GM23248 (cell line): ENCODE measurements at regions not wholly inside any gene's neighbourhood (a gene's known extent, or its start where the extent isn't known, plus 50 kb on each side); places are given as distances from the start of the nearest gene placed in this dataset.
A peak's percentile ranks its signal among the peaks of the same experiment; 100 is the strongest.

Experiments used
- DNase-seq: peaks from one replicate; pipeline ENCODE4 v3.0.0-alpha.2; 2015
- H2AFZ ChIP-seq: fragments of 200-600 bp; sonication (generic); 2 replicates; pipeline ENCODE4 v1.6.1; 2016; ENCODE audit warnings: antibody characterized with exemption
- H3F3A ChIP-seq: fragments of 200-600 bp; sonication (generic); 2 replicates; pipeline ENCODE4 v1.6.1; 2016; ENCODE audit warnings: mild to moderate bottlenecking, antibody characterized with exemption, mixed run types; ENCODE audit not compliant: insufficient read depth
- H3K27ac ChIP-seq: fragments of 200-600 bp; sonication (generic); 2 replicates; pipeline ENCODE4 v1.5.1; 2016; ENCODE audit warnings: mild to moderate bottlenecking
- H3K27me3 ChIP-seq: fragments of 200-600 bp; sonication (generic); replicated peaks from 2 replicates; pipeline ENCODE4 v1.6.1; 2016; ENCODE audit warnings: mild to moderate bottlenecking; ENCODE audit not compliant: insufficient read depth
- H3K36me3 ChIP-seq: fragments of 200-600 bp; sonication (generic); 2 replicates; pipeline ENCODE4 v1.6.1; 2016; ENCODE audit warnings: low read depth, mild to moderate bottlenecking
- H3K4me1 ChIP-seq: fragments of 200-600 bp; sonication (generic); 2 replicates; pipeline ENCODE4 v1.6.1; 2016; ENCODE audit warnings: mild to moderate bottlenecking; ENCODE audit not compliant: insufficient read depth
- H3K4me2 ChIP-seq: fragments of 200-600 bp; sonication (generic); one replicate; pipeline ENCODE4 v1.6.1; 2016; ENCODE audit warnings: mild to moderate bottlenecking; ENCODE audit not compliant: unreplicated experiment
- H3K4me3 ChIP-seq: fragments of 200-600 bp; sonication (generic); 2 replicates; pipeline ENCODE4 v1.5.1; 2016; ENCODE audit warnings: mild to moderate bottlenecking
- H3K79me2 ChIP-seq: fragments of 200-600 bp; sonication (generic); 2 replicates; pipeline ENCODE4 v1.6.1; 2016; ENCODE audit warnings: mild to moderate bottlenecking; ENCODE audit not compliant: insufficient read depth
- H3K9ac ChIP-seq: fragments of 200-600 bp; sonication (generic); 2 replicates; pipeline ENCODE4 v1.6.1; 2016; ENCODE audit warnings: mild to moderate bottlenecking
- H3K9me2 ChIP-seq: fragments of 200-600 bp; sonication (generic); 2 replicates; pipeline ENCODE4 v1.6.1; 2016; ENCODE audit warnings: mixed run types, mild to moderate bottlenecking, moderate library complexity; ENCODE audit not compliant: insufficient read depth
- H3K9me3 ChIP-seq: fragments of 200-600 bp; sonication (generic); one replicate; pipeline ENCODE4 v1.6.1; 2017; ENCODE audit warnings: low read depth
- H4K20me1 ChIP-seq: fragments of 200-600 bp; sonication (generic); 2 replicates; pipeline ENCODE4 v1.6.0; 2016; ENCODE audit not compliant: insufficient read depth
- EZH2 ChIP-seq: fragments of 200-600 bp; sonication (generic); IDR thresholded peaks from 2 replicates; pipeline ENCODE4 v1.6.1; 2018; ENCODE audit warnings: antibody characterized with exemption, mild to moderate bottlenecking; ENCODE audit not compliant: insufficient read depth, poor library complexity, severe bottlenecking
- EZH2phosphoT487 ChIP-seq: fragments of 200-600 bp; sonication (generic); IDR thresholded peaks from 2 replicates; pipeline ENCODE4 v1.6.1; 2018; ENCODE audit warnings: antibody characterized with exemption, moderate library complexity, mild to moderate bottlenecking, low read depth; ENCODE audit not compliant: insufficient read depth
- WGBS, 2 experiments: methylation state at CpG; one replicate each; pipeline ENCODE4 v1.1.6; 2015 to 2017; ENCODE audit warnings: low lambda C conversion rate in 2 of 2, low coverage in 1 of 2; ENCODE audit errors: missing lambda C conversion rate in 2 of 2; 5-methylcytosine and 5-hydroxymethylcytosine counted together
- in situ Hi-C: fragments of 300-500 bp; cut with MboI; formaldehyde crosslinking; loops from 2 replicates; pipeline ENCODE4 v1.15.0; 2020

GRCh38 chr1:219333626-219334025, 159.9 kb downstream of the LYPLAL1 start:
- Histone ChIP-seq H3F3A (peaks cover 8% of the 10 kb centered on the region; the same call in 1 of the 2 replicates), H3K36me3 (no peaks in the 10 kb centered on the region), H3K4me3 (no peak overlapping the region), H3K4me2 (no peak overlapping the region), H3K27me3 (peaks cover 8% of the 10 kb centered on the region; the same call in 1 of the 2 replicates), H3K9ac (no peak overlapping the region), H2AFZ (no peak overlapping the region), H3K9me3 (no peaks in the 10 kb centered on the region), H3K9me2 (no peaks in the 10 kb centered on the region), H3K4me1 (peaks cover 10% of the 10 kb centered on the region), H3K27ac (no peak overlapping the region), H4K20me1 (no peaks in the 10 kb centered on the region), H3K79me2 (no peaks in the 10 kb centered on the region)
- in situ Hi-C loops: no loop called here
- 92 to 96% methylated on average over 1 of the region's 1 CpG for WGBS, 2 experiments
- TF ChIP-seq EZH2phosphoT487: no peak
- no peak for DNase-seq

GRCh38 chr1:219331424-219331823, 157.7 kb downstream of the LYPLAL1 start:
- no peaks in the 10 kb centered on the region for H3K79me2 ChIP-seq
- H4K20me1 ChIP-seq: no peaks in the 10 kb centered on the region
- H3K4me3 ChIP-seq: no peak overlapping the region
- DNase-seq: no peak
- H3K27ac ChIP-seq: no peak overlapping the region
- no peak overlapping the region for H3K9ac ChIP-seq
- peaks cover 8% of the 10 kb centered on the region; the same call in 1 of the 2 replicates for H3F3A ChIP-seq
- no peaks in the 10 kb centered on the region for H3K9me3 ChIP-seq
- peaks cover 29% of the 10 kb centered on the region; the same call in 1 of the 2 replicates for H3K27me3 ChIP-seq
- WGBS, 2 experiments: 96 to 97% methylated on average over 5 of the region's 5 CpGs
- peaks cover 10% of the 10 kb centered on the region for H3K4me1 ChIP-seq
- no peak overlapping the region for H3K4me2 ChIP-seq
- no peaks in the 10 kb centered on the region for H3K36me3 ChIP-seq
- H2AFZ ChIP-seq: no peak overlapping the region
- TF ChIP-seq EZH2 (no peak), EZH2phosphoT487 (no peak)
- H3K9me2 ChIP-seq: no peaks in the 10 kb centered on the region
- in situ Hi-C loops: no loop called here

GRCh38 chr1:219330669-219331068, 157.0 kb downstream of the LYPLAL1 start:
- Histone ChIP-seq H2AFZ (no peak overlapping the region), H3K9me2 (no peaks in the 10 kb centered on the region), H4K20me1 (no peaks in the 10 kb centered on the region), H3K36me3 (no peaks in the 10 kb centered on the region), H3K4me2 (no peak overlapping the region), H3K9me3 (no peaks in the 10 kb centered on the region), H3K79me2 (no peaks in the 10 kb centered on the region), H3K9ac (no peak overlapping the region), H3K4me1 (peaks cover 12% of the 10 kb centered on the region), H3F3A (peaks cover 11% of the 10 kb centered on the region), H3K27ac (no peak overlapping the region), H3K4me3 (no peak overlapping the region), H3K27me3 (peaks cover 30% of the 10 kb centered on the region; the same call in 1 of the 2 replicates)
- in situ Hi-C loops: no loop called here
- TF ChIP-seq EZH2: no peak
- TF ChIP-seq EZH2phosphoT487: no peak
- no peak for DNase-seq
- 98 to 99% methylated on average over 2 of the region's 2 CpGs for WGBS, 2 experiments

- H4K20me1 ChIP-seq: no peaks in the 10 kb centered on the region
- no peaks in the 10 kb centered on the region for H3K36me3 ChIP-seq
- in situ Hi-C loops: no loop called here
- no peaks in the 10 kb centered on the region for H3K79me2 ChIP-seq
- H3F3A ChIP-seq: peaks cover 16% of the 10 kb centered on the region
- no peak overlapping the region for H3K27ac ChIP-seq
- H3K9me2 ChIP-seq: no peaks in the 10 kb centered on the region
- H3K9ac ChIP-seq: no peak overlapping the region
- H3K4me3 ChIP-seq: no peak overlapping the region
- peaks cover 30% of the 10 kb centered on the region; the same call in 1 of the 2 replicates for H3K27me3 ChIP-seq
- H3K4me1 ChIP-seq: peaks cover 17% of the 10 kb centered on the region
- no peak for DNase-seq
- no peaks in the 10 kb centered on the region for H3K9me3 ChIP-seq
- no peak overlapping the region for H2AFZ ChIP-seq
- H3K4me2 ChIP-seq: peak overlapping the region; percentile 24
- TF ChIP-seq EZH2phosphoT487: no peak
- no peak for TF ChIP-seq EZH2
Measured at GRCh38 chr1:219330001-219330400, 156.3 kb downstream of the LYPLAL1 start.

GRCh38 chr1:219329578-219329977, 155.9 kb downstream of the LYPLAL1 start:
- no peaks in the 10 kb centered on the region for H3K9me3 ChIP-seq
- peak overlapping the region; percentile 24 for H3K4me2 ChIP-seq
- H3K79me2 ChIP-seq: no peaks in the 10 kb centered on the region
- in situ Hi-C loops: no loop called here
- H3K27me3 ChIP-seq: peaks cover 30% of the 10 kb centered on the region; the same call in 1 of the 2 replicates
- peaks cover 20% of the 10 kb centered on the region for H3F3A ChIP-seq
- no peak overlapping the region for H3K27ac ChIP-seq
- TF ChIP-seq EZH2phosphoT487 (no peak), EZH2 (no peak)
- no peak overlapping the region for H3K4me3 ChIP-seq
- no peaks in the 10 kb centered on the region for H4K20me1 ChIP-seq
- H2AFZ ChIP-seq: no peak overlapping the region
- no peaks in the 10 kb centered on the region for H3K9me2 ChIP-seq
- H3K4me1 ChIP-seq: peaks cover 21% of the 10 kb centered on the region
- DNase-seq: peak; percentile 65
- 42 to 45% methylated on average over 4 of the region's 4 CpGs for WGBS, 2 experiments
- H3K36me3 ChIP-seq: no peaks in the 10 kb centered on the region
- no peak overlapping the region for H3K9ac ChIP-seq
